Ovary (tissue), 7 donors: ENCODE measurements at regions not wholly inside any gene's neighbourhood (a gene's known extent, or its start where the extent isn't known, plus 50 kb on each side); places are given as distances from the start of the nearest gene placed in this dataset.
"Not testable (repeated sequence)": the region's sequence is repeated elsewhere in the genome, so short reads cannot be mapped to it uniquely, and the experiment has no call there.

Experiments
- DNase-seq, 5 donors: peaks; one replicate each; pipeline ENCODE4 v3.0.0-alpha.2; 2019 to 2020
- H3K27ac ChIP-seq, 2 donors: fragments of 200-600 bp; one replicate each; pipeline versions ENCODE4 v1.5.1 to v1.8.0; 2019 to 2022
- H3K27me3 ChIP-seq: fragments of 200-600 bp; one replicate; pipeline ENCODE4 v1.8.0; 2022
- H3K36me3 ChIP-seq: fragments of 200-600 bp; sonication (generic); one replicate; pipeline ENCODE4 v1.5.1; 2019
- H3K4me1 ChIP-seq: one replicate; pipeline ENCODE4 v1.8.1; 2013; ENCODE audit warnings: mild to moderate bottlenecking, moderate library complexity; ENCODE audit not compliant: insufficient read depth
- H3K4me3 ChIP-seq: fragments of 200-600 bp; sonication (generic); one replicate; pipeline ENCODE4 v1.5.1; 2017
- H3K9me3 ChIP-seq, 2 donors: fragments of 200-600 bp in 1 of 2; sonication (generic) in 1 of 2; one replicate each; pipeline versions ENCODE4 v1.5.1 to v1.8.1; 2013 to 2019; ENCODE audit warnings: mild to moderate bottlenecking in 1 of 2, moderate library complexity in 1 of 2
- EP300 ChIP-seq: sonication (generic); formaldehyde crosslinking; IDR thresholded peaks from one replicate; pipeline ENCODE4 v1.6.1; 2017; ENCODE audit warnings: antibody characterized with exemption
- POLR2A ChIP-seq: fragments of 450-650 bp; IDR thresholded peaks from one replicate; pipeline ENCODE4 v1.6.1; 2017; ENCODE audit warnings: antibody characterized with exemption, mild to moderate bottlenecking, moderate library complexity
- WGBS, 3 donors: extraction: QIAGEN DNeasy Blood & Tissue Kit in 1 of 3; methylation state at CpG; one replicate each; pipeline versions ENCODE4 v1.1.5 to v1.1.7; 2013 to 2017; 5-methylcytosine and 5-hydroxymethylcytosine counted together
- intact Hi-C, 4 donors: fragments of 100-400 bp; cut with DNase I; formaldehyde crosslinking; loops; one replicate each; pipeline versions ENCODE4 v1.11.0 to v1.15.1; 2022 to 2023
- TF ChIP-seq, protein P1 (sequence below), 3 donors: fragments of 450-650 bp in 2 of 3; fragments of 200-600 bp in 1 of 3; IDR thresholded peaks; one replicate each; pipeline versions ENCODE4 v1.5.1 to v1.8.0; 2016 to 2022; ENCODE audit warnings: antibody characterized with exemption in 3 of 3, mild to moderate bottlenecking in 1 of 3
- donor health status: DM: no; HTN: no; CAD: no; lungs with moderate emphysema.
- donor health status: DM: no; HTN: no; CAD: no.
- donor health status: Bipolar disorder and iron deficiency.
- donor health status: DM: no; HTN: no; CAD: no.
- donor health status: DM: yes; HTN: yes; CAD: no.

DNA sequence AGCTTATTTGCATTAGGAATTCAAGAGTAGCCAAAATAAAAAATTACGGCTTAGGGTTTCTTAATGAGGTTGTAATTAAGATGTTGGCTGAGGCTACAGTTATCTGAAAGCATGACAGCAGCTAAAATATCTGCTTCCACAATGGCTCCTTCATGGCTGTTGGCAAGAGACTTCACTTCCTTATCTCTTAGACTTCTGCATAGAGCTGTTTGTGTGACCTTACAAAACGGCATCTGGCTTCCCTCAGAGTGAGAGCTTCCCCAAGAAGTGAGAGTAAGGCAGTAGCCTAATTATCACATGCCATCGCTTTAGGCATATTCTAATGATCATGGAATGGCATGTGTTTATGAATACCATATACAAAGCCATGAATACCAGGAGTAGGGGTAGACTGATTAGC, 57.6 kb downstream of the CCDC59 start:
- H3K36me3 ChIP-seq = no peaks in the 10 kb centered on the region
- no peaks in the 10 kb centered on the region for H3K9me3 ChIP-seq
- no peak for DNase-seq
- no peaks in the 10 kb centered on the region for H3K4me1 ChIP-seq
- no peak for TF ChIP-seq POLR2A
- TF ChIP-seq EP300 = no peak
- TF ChIP-seq, protein P1, sequence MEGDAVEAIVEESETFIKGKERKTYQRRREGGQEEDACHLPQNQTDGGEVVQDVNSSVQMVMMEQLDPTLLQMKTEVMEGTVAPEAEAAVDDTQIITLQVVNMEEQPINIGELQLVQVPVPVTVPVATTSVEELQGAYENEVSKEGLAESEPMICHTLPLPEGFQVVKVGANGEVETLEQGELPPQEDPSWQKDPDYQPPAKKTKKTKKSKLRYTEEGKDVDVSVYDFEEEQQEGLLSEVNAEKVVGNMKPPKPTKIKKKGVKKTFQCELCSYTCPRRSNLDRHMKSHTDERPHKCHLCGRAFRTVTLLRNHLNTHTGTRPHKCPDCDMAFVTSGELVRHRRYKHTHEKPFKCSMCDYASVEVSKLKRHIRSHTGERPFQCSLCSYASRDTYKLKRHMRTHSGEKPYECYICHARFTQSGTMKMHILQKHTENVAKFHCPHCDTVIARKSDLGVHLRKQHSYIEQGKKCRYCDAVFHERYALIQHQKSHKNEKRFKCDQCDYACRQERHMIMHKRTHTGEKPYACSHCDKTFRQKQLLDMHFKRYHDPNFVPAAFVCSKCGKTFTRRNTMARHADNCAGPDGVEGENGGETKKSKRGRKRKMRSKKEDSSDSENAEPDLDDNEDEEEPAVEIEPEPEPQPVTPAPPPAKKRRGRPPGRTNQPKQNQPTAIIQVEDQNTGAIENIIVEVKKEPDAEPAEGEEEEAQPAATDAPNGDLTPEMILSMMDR (IDR thresholded peaks at IDR 0.05) = no peak
- H3K4me3 ChIP-seq = no peak overlapping the region
- no peak overlapping the region for H3K27ac ChIP-seq
- H3K27me3 ChIP-seq = no peaks in the 10 kb centered on the region
- intact Hi-C loops = no loop called here
- 4 to 9% (median 6%) methylated on average over 3 of the region's 3 CpGs for WGBS, 3 donors

DNA sequence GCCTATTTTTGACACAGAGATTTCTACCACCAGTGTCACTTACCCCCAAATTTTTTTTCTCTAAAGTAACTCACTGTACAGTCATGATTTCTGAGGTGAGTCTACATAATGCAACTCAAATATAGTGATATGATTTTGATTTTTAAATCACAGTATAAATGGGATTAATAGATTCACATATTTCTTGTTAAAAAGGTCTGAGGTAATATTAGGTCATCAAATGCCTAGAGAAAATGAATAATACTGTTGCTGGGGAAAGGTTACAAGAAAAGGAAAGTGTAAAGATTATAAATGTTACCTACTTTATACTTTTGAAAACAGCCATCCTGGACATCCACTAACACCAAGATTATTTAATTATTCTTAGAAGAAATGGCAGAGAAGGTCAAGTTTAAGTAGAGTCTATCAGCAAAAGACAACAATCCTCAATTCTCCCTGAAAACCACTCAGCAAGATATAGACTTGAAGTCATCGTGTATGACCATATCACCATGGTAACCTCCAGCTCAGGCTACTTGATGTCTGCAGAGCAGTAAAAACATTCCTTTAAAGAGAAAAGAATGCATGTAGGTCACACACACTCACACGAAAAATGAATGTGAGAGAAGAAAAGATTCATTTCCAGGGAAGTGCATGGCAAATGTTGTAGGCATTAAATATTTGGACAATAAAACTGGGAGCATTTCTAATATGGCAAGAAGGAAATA, 58.7 kb downstream of the CCDC59 start:
- Histone ChIP-seq H3K27me3 (no peaks in the 10 kb centered on the region), H3K27ac (no peak overlapping the region), H3K4me1 (no peaks in the 10 kb centered on the region), H3K4me3 (no peak overlapping the region), H3K9me3 (no peaks in the 10 kb centered on the region), H3K36me3 (no peaks in the 10 kb centered on the region)
- WGBS, 3 donors = 4 to 9% (median 8%) methylated on average over 2 of the region's 2 CpGs
- no peak for DNase-seq
- no peak for TF ChIP-seq POLR2A
- TF ChIP-seq, protein P1 (IDR thresholded peaks at IDR 0.05) = no peak
- no peak for TF ChIP-seq EP300
- intact Hi-C loops = no loop called here

DNA sequence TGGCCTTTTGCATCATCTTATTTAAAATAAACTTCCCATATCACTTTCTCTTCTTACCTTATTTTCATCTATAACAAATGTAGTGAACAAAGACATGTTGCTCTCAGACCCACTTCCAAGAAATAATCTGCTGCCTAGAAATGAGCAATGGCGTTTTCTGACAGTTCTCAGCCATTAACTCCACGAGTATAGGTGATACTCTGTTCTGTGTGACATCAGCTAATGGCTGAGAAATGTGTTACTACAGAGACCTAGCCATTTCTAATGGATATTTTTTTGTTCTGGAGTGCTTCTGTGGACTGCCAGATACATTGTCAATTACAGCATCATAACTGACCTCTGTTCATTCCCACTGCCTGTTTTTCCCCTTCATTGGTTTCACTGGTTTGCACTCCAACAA, 67.8 kb downstream of the CCDC59 start:
- Histone ChIP-seq H3K36me3 (no peaks in the 10 kb centered on the region), H3K9me3 (no peaks in the 10 kb centered on the region), H3K4me3 (no peak overlapping the region), H3K4me1 (no peaks in the 10 kb centered on the region), H3K27me3 (no peaks in the 10 kb centered on the region), H3K27ac (no peak overlapping the region)
- WGBS, 3 donors = 54 to 71% (median 57%) methylated on average over 2 of the region's 2 CpGs
- no peak for TF ChIP-seq EP300
- TF ChIP-seq POLR2A = no peak
- TF ChIP-seq, protein P1 (IDR thresholded peaks at IDR 0.05) = no peak
- intact Hi-C loops = no loop called here
- no peak for DNase-seq

DNA sequence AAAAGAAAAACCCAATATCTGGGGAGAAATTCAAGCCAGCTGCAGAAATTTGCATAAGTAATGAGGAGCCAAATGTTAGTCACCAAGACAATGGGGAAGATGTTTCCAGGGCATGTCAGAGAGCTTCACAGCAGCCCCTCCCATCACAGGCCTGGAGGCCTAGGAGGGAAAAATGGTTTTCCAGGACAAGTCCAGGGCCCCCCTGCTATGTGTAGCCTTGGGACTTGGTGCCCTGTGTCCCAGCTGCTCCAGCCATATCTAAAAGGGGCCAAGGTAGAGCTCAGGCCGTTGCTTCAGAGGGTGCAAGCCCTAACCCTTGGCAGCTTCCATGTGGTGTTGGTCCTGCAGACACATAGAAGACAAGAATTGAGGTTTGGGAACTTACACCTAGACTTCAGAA, 76.9 kb downstream of the CCDC59 start:
- H3K27me3 ChIP-seq, H3K36me3 ChIP-seq, intact Hi-C loops, H3K4me3 ChIP-seq, H3K9me3 ChIP-seq, H3K4me1 ChIP-seq, DNase-seq, H3K27ac ChIP-seq: not testable (repeated sequence)
- WGBS, 3 donors = 0 to 8% (median 0%) methylated on average over 1 of the region's 1 CpG

DNA sequence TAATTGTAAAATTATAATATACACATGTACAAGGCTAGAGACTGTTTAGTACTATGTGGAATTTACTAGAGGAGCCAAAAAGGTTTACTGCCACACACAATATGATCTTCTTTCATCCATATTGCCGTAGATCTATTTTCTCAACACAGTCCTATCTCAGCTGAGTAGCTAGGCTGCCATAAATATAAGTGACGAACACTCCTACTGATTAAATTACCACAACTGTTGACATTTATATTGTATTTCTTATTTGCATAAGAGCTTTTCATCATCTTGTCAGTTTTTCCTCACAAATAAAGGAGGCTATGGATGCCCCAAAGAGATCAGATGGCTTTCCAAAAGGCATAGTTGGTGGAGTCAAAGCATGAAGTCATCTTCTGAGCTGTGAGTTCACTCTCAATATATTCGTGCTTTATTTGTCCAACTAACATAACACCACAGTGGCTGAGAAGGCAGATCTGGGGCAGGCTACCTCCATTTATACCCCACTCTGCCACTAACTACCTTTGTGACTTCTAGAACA, 78.6 kb downstream of the CCDC59 start:
- WGBS, 3 donors = 53 to 60% (median 58%) methylated on average over 3 of the region's 3 CpGs
- no peak overlapping the region for H3K4me3 ChIP-seq
- DNase-seq = no peak
- TF ChIP-seq, protein P1 (IDR thresholded peaks at IDR 0.05) = no peak
- TF ChIP-seq POLR2A = no peak
- no peak for TF ChIP-seq EP300
- no peaks in the 10 kb centered on the region for H3K9me3 ChIP-seq
- no peak overlapping the region for H3K27ac ChIP-seq
- intact Hi-C loops = no loop called here
- no peaks in the 10 kb centered on the region for H3K36me3 ChIP-seq
- no peaks in the 10 kb centered on the region for H3K27me3 ChIP-seq
- H3K4me1 ChIP-seq = no peaks in the 10 kb centered on the region
